Left colon (tissue), 2 donors: ENCODE measurements at regions not wholly inside any gene's neighbourhood (a gene's known extent, or its start where the extent isn't known, plus 50 kb on each side); places are given as distances from the start of the nearest gene placed in this dataset.

Experiments used
- ATAC-seq: fragments of 200-7000 bp; cut with Tn5 transposase; one replicate; pipeline ENCODE4 v1.9.1; 2020; ENCODE audit warnings: mild to moderate bottlenecking, moderate library complexity
- DNase-seq, 2 donors: peaks; one replicate each; pipeline ENCODE4 v3.0.0-alpha.2; 2020
- intact Hi-C, 2 donors: fragments of 100-400 bp; cut with DNase I in 1 of 2; cut with micrococcal nuclease in 1 of 2; formaldehyde crosslinking; loops; one replicate each; pipeline versions ENCODE4 v1.11.2 to v1.14.0; 2022; cut with DNase I, micrococcal nuclease
- donor health status: DM: no; HTN: no; CAD: no.
- donor health status: DM: yes; HTN: yes; CAD: no.

DNA sequence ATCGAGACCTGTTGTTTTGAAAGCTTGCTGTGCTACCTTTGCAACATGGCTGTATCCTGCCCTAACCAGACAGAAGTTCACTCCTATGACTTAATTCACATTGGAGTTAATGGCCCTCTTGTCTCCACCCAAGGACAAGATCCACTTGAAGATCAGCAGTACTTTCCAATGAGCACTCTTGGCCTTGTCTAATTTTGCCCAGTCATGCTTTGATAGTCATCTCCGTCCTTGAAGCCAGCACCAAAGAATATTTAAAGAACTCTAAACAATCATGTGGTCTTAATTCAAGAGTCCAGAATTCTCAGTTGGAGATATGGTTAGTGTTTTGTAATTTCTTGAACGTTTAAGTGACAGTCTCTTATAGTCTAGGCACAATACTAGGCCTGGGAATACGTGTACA lies 775.6 kb upstream of the EEF2KMT start:
- intact Hi-C loops, result no loop called here
- DNase-seq (no peak), ATAC-seq (no peak)

DNA sequence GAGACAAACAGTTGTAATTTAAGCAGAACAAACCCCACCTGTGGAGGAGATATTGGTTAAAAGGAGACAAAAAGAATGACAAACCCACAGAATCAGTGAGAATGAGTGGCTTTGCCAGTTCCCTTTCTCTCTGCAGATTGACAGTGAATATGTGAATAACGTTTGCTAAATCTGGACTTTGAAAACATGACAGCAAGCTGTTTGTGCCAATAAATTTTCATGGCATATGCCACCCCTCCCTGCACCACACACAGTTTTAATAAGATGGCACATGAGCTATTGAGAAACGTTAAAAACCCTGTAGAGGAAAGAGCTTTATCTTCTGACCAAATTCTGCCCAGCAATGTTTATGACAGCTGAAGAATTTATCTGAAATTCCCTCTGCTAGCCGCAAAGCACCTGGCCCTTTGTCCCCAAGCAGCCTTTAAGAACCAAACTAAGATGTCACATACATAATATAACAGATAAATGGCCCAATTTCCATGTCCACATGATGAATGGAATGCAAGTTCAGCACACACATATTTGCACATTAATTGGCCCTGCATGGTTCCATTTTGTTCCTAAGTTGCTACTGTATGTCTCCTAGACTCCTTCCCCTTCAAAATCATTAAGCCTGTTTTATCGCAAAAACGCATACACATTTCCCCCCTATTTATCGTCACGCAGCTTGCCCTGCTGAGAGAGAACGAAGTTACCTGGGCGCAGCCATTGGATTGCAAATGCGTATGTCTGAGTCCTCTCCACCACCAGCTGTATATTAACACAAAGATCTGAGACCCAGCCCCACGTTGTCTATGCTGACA lies 773.5 kb upstream of the EEF2KMT start:
- no peak for ATAC-seq
- DNase-seq, result no peak
- intact Hi-C loops, result no loop called here

DNA sequence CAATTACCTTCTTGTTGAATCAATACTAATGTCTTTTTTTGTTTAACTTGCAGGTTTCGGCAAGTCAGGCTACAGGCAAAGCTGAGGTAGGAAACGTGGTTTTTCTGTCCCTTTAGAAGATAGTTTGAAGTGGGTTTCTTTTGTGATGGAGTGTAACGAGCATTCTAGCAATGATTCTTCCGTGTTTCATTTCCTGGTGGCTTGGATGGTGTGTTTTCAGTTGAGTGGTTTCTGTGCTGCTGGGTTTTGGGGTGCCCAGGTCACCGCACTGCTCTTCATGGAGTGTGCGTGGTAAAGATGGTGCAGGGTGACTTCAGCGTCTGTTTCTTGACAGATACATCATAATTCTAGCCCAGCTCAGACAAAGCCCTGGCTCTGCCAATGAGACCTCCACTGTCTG lies 769.7 kb upstream of the EEF2KMT start:
- DNase-seq (no peak), ATAC-seq (no peak)
- intact Hi-C loops, result no loop called here

DNA sequence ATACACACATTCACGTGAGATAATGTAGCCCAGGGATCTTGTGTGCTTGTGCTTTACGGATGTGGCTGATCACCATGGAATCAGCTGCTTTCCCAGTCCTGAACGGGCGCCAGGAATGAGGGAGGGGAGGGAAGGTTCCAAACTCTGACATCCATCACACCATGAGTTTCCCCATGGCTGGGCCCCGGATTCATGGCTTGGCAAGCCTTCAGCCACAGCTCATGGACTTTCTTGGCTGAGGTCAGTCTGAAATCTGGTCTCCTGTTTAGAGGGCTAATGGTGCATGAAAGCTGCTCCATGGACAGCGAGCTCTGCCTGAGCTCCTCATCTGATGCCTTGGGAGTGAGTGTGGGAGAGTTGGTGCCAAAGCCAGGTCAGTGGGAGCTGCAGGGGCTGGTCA lies 767.6 kb upstream of the EEF2KMT start:
- intact Hi-C loops, result no loop called here
- ATAC-seq (no peak), DNase-seq (no peak)

DNA sequence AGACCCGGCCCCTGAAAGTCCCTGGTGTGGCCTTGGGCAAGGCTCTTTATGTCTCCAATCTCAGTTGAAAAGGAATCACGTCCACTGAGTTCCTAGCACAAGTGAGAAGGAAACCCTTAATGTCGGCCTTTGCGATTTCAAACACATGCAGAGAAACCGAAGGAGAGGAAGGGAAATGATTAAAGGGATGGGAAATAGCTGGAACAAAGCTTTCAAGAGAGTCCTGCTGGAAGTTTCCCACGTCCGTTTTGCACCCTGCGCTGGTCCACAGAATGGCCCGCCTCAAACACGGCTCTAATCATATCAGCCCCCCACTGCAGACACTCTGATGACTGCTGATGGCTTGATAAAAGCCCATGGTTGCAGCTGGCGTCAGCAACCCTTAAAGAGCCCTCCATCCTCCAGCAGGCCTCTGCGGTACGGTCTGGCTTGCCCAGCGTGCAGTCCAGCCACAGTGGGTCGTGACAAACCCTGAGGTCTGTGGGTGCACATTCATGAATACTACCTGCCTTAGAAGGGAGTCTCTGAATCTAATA lies 765.5 kb upstream of the EEF2KMT start:
- ATAC-seq (no peak), DNase-seq (no peak)
- intact Hi-C loops, result no loop called here

DNA sequence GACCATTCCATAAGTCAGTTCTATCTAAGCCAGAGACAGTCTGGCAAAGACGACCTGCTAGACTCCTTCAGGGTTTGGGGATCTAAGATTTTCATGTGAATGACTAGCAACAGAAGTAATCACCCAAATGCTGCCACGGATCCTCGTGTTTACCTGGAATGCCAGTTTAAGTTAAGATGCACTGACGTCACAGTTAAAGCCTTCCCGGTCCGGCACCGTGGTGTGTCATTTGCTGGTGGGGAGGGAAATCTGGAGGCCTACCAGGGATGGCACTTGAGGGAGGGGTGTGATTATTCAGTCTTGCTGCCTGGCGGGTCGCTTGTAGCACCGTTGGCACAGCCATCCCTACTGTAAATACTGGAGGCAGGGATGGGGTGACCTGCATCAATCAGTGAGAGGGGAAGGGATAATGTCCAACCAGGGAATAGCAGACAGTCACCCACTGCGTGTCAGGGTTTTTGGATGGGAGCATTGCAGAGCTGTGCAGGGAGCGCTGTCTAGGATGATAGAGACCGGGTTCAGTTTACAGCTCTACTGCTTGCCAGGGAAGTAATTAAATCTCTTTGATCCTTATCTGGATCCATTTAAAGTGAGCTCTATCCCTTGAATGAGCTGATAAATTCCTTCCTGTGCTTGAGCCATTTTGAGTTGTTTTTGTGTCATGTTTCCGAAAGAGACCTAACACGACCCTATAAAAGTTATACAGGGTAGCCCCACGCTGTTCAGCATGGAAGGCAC lies 764.7 kb upstream of the EEF2KMT start:
- intact Hi-C loops, result no loop called here
- ATAC-seq (no peak), DNase-seq (no peak)

DNA sequence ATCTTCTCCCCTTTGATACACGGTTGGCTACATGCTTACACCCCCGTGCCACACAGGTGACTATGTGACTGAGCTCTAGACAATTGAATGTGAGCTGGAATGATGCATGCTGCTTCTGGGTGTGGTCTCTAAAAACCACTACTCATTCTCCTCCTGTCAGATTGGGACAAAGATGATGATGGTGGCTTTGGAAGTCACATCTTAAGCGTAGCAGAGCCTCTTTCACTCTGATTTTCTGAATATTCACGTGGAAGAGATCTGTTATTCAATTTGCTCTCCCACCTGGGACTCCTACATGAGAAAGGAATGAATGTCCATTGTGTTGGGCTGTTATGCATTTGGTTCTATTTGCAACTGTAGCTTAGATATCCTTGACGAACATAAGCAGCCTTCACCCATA lies 763.6 kb upstream of the EEF2KMT start:
- intact Hi-C loops, result no loop called here
- DNase-seq (no peak), ATAC-seq (no peak)

DNA sequence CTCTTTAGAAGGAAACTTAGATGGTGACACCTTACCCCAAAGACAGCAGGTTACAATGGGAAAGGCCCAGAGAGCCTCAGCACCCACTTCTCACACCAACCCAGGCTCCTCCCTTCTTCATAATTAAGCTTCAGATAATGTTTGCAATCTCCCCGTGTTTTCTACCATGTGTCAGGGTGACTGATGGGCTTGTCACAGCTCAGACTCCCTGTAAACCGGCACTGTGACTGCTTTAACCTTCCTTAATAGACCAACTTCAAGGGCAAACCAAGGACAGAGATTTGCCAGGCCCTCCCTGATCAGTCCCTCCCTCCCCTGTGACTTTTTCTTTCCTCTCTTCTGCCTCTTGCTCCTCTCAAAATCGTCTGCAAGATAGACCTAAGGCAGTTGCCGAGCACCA lies 760.6 kb upstream of the EEF2KMT start:
- intact Hi-C loops, result loop anchor here in 1 of 2 donors (10.0 kb wide), 1 partner anchor 57 kb away; no protein-coding TSS in a partner anchor
- DNase-seq, result no peak
- ATAC-seq, result no peak

DNA sequence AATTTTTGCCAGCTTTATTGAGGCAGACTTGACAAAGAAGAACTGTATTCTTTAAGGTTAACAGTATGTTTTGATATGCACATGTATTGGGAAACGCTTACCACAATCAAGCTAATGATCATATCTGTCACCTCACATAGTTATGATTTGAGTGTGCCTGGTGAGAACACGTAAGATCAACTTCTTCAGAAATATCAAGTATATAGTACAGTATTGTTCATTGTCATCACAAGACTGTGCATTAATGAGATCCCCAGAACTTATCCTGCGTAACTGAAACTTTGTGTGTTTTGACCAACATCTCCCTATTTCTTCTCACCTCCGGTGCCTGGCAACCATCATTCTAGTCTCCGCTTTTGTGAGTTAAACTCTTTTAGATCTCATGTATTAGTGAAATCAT lies 756.4 kb upstream of the EEF2KMT start:
- no peak for DNase-seq
- ATAC-seq, result no peak
- intact Hi-C loops, result loop anchor here in 1 of 2 donors (10.0 kb wide), 1 partner anchor 61 kb away; no protein-coding TSS in a partner anchor

DNA sequence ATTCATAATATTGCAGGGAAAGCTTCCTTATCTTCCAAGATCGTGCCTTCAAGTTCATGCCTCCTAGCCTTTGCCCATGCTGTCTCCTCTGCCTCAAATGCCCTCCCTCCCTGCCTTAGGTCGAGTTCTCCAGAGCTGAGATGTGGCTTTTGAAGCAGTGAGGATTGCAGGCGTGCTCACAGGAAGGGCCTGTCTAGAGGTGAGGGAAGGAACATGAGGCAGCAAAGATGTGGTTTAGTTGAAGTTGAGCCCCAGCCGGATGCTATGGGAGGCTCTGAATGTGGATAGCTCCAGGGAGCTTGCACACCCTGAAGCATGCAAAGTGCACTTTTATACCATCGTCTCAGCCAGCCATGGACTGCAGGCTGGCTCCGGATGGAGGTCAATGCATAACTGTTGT lies 754.6 kb upstream of the EEF2KMT start:
- intact Hi-C loops, result loop anchor here in 1 of 2 donors (10.0 kb wide), 1 partner anchor 63 kb away; no protein-coding TSS in a partner anchor
- no peak for ATAC-seq
- no peak for DNase-seq

DNA sequence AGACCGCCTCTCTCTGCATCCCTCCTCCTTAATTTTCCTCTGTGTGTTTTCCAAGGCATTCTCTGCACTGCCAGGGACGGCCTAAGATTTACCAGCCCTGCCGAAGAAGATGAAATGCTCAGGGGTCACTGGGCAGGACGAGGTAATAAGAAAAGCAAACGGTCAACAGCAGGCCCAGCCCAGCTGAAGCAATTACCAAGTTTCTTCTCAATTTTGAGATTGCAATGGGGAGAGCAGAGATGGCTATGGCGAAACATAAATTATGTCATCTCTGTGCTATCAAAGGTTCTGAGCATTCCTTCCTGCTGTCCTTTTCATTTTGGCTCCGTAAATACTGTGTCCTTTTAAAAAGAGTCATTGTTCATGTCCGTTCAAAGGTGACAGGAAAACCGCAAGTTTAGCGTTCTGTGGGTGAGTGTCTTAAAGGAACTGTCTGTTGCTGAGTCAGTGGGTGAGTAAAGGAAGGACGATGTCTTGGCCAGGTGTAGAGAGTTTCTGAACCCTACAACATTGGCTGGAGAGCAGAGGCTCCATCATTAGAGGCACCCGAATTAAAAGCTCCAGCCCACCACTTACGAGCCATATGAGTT lies 753.9 kb upstream of the EEF2KMT start:
- intact Hi-C loops, result loop anchor here in 1 of 2 donors (10.0 kb wide), 1 partner anchor 63 kb away; no protein-coding TSS in a partner anchor
- ATAC-seq, result no peak
- no peak for DNase-seq

DNA sequence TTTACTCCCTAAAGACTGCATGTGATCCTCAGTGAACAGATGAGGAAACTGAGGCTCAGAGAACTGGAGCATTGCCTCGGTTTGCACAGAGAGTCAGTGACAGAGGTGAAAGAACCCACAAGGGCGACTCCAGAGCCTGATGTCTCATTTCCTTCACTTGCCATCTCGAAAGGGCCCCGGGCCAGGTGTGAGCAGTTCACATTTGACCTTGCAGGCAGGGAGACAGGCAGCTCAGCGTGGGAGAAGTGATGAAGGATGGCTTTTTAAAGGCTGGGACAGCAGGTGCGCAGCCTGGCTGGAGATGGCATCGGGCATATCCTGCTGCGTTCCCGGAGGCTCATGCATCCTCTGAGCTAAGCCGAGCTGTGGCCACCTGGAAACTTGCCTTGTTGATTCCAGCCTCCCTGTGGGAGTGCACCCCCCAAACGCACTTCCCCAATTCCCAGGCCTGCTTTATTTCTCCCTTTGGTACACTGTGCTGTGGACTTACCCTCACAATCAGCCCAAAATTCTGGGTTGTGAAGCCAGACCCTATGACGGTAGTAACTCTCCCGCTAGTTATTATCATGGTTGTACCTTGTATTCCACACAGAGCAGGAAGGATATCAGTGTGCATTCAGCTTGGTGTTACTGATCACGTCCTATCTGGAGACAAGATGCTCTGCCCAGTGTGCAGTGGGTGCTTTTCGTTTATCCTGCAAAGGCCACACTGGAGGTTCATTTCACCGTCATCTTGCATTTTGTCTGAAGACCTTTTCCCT lies 753.2 kb upstream of the EEF2KMT start:
- intact Hi-C loops, result loop anchor here in 1 of 2 donors (10.0 kb wide), 1 partner anchor 64 kb away; no protein-coding TSS in a partner anchor
- DNase-seq (no peak), ATAC-seq (no peak)

DNA sequence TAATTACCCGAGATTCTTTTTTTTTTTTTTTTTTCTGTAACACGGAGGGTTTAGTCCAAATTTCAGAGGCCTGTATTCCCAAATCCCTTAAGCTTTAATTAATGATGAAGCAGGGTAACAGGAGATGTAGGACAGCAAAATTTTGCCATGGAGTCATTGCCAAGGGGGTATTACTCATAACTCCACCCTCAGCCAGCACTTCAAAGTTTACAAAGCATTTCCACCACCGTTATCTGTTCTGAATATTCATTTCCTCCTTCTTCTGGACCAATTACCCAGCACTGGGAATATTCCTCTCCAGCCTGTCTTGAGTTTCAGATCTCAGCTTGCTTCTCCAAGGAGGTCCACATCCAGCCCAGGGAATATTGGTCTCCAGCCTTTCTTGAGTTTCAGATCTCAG lies 747.5 kb upstream of the EEF2KMT start:
- ATAC-seq (no peak), DNase-seq (no peak)
- intact Hi-C loops, result no loop called here

DNA sequence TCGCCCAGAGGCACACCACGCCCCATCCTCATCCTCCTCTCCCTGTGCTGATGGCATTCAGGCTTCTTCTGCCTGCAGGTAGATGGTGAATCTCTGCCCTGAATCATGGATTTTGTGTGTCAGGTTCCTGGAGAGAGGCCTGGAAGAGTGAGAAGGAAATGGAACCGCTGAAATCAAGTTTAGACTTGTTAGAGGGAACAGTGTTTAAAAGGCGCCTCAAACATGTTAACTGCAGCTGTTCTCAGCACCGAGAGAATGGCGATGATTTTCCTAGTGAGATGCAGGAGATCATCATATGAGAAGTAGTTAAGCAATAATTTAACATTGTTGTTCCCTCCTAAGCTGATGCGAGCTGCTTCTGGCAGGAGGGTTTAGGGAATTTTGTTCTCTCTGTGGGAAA lies 744.4 kb upstream of the EEF2KMT start:
- intact Hi-C loops, result no loop called here
- DNase-seq, result no peak
- ATAC-seq, result no peak

DNA sequence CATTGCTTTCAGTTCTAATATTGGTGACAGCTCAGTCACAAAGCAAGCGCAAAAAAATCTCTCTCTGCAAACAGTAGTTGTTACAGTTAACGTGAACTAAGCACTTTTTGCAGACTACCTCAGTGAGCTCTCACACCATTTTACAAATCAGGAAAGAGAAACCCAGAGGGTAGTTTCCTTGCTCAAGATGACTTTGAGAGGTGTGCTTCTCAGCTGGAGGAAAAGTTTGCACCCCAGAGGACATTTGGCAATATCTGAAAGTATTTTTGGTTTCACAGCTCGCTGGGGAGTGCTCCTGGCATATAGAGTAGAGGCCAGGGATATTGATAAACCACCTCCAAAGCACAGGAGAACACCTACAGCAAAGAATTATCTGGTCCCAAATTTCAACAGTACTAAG lies 741.1 kb upstream of the EEF2KMT start:
- ATAC-seq (no peak), DNase-seq (no peak)
- intact Hi-C loops, result no loop called here

DNA sequence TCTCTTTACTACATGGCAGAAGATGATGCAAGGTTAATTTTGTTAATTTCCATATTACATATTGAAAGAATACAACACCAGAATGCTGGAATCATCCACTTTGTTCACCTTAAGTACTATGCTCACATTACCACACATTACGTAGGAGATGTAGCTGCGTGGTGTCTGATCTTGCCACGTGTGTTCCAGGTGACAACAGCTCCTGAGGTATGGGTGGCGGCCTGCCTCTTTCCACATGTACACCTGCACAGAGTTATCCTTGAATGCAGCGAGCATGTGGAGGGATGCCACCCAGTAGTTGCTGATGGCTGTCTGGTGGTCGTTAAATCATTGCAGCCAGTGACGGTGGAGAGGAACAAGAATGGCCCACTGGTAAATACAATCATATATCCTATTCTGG lies 740.5 kb upstream of the EEF2KMT start:
- intact Hi-C loops, result no loop called here
- no peak for ATAC-seq
- no peak for DNase-seq

DNA sequence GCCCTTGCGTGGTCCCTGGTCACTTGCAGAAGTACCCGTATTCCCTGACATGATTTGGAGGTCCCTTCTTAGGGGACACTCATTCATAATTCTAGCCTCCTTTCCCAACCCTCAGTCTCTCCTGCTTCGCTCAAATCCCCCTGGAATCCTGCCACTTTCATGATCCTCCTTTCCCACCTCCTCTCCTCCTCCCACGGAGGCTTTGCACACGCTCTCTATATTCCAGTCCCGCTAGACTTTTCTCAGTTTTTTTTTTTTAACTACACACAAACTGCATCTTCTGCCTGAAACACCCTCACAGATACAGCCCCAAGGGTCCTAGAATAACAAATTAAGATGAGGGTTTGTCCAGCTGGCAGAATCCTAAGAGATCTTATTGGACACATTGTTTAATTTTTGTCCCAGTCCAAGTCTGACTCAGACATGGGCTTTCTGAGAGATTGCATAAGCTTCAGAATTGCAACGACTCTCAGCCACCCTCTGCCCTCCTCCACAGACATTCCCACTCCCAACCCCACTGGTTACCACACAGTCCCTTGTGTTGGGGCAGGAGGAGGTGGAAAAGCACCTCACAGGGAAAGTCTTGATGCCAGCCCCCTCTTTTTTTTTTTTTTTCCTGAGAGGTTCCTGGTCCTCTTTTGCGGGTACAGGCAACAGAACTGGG lies 739.5 kb upstream of the EEF2KMT start:
- intact Hi-C loops, result no loop called here
- ATAC-seq, result no peak
- DNase-seq, result no peak

DNA sequence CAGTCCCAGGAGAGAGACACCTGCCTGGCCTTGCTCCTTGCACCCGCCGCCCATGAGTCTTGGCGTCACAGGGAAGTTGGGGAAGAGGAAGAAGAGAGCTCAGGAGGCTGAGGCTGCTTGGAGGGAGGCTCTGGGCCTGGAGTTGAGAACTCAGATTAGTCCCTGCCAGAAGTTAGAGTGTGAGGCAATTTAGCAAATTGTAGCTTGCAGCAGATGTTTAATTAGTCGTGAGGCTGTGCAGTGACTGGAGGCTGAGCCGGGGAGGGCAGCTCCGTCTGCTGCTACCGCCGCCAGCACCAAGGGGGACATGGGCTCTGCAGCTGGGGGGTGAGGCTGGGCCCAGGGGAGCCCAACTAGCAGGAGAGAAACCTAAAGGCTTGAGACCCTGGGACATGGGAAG lies 738.3 kb upstream of the EEF2KMT start:
- ATAC-seq (no peak), DNase-seq (no peak)
- intact Hi-C loops, result no loop called here
